Endothelial cell of umbilical vein (primary cell): ENCODE measurements at regions not wholly inside any gene's neighbourhood (a gene's known extent, or its start where the extent isn't known, plus 50 kb on each side); places are given as distances from the start of the nearest gene placed in this dataset.

ENCODE experiments used
- BruUV-seq: library from RNA; stranded (reverse); fragments of 400-500 nt; replicated peaks from 2 replicates; lab custom pipeline; 2021; lab: Mats Ljungman, UMichigan
- CTCF ChIA-PET: fragments of 300-600, 350-600 bp; sonication (Branson Sonifier 250); formaldehyde crosslinking; loops from one replicate; lab custom pipeline; 2021; ENCODE audit warnings: antibody characterized with exemption, inconsistent platforms; lab: Charles Lee
- POLR2A ChIA-PET: fragments of 300-600, 350-600 bp; sonication (Branson Sonifier 250); formaldehyde crosslinking; loops from one replicate; lab custom pipeline; 2021; ENCODE audit warnings: antibody characterized with exemption, inconsistent platforms; lab: Charles Lee
- DNase-seq: peaks from one replicate; pipeline ENCODE4 v3.0.0-alpha.2; 2011; ENCODE audit warnings: low read depth, low spot score
- FAIRE-seq: peaks from 2 replicates; lab custom pipeline; 2011; peaks lifted over from hg19 to GRCh38; lab: Jason Lieb, UNC
- H2AFZ ChIP-seq: 2 replicates; pipeline ENCODE4 v1.6.0; 2012; ENCODE audit warnings: low read depth, low read length, control low read depth, inconsistent platforms
- H3K27ac ChIP-seq: 2 replicates; pipeline ENCODE4 v1.5.1; 2011; ENCODE audit warnings: low read depth, mild to moderate bottlenecking, control low read depth, low read length, moderate library complexity; ENCODE audit not compliant: insufficient read depth
- H3K27me3 ChIP-seq, 2 experiments: 2 replicates each; pipeline versions ENCODE4 v1.6.0 to v1.6.1; 2011; ENCODE audit warnings: low read length in 2 of 2, mixed read lengths in 1 of 2; ENCODE audit not compliant: control insufficient read depth in 2 of 2, insufficient read depth in 2 of 2
- H3K36me3 ChIP-seq, 2 experiments: 2 replicates in 1 of 2; 3 replicates in 1 of 2; pipeline ENCODE4 v1.5.1; 2011; ENCODE audit warnings: low read length in 2 of 2, mild to moderate bottlenecking in 1 of 2, moderate library complexity in 1 of 2; ENCODE audit not compliant: control insufficient read depth in 2 of 2, insufficient read depth in 2 of 2; ENCODE audit errors: extremely low read depth in 1 of 2
- H3K4me1 ChIP-seq: 3 replicates; pipeline ENCODE4 v1.5.1; 2011; ENCODE audit warnings: mild to moderate bottlenecking, low read length; ENCODE audit not compliant: control insufficient read depth, insufficient read depth; ENCODE audit errors: extremely low read depth
- H3K4me2 ChIP-seq: 2 replicates; pipeline ENCODE4 v1.6.1; 2011; ENCODE audit warnings: low read length, control low read depth, mixed read lengths; ENCODE audit not compliant: insufficient read depth
- H3K4me3 ChIP-seq, 3 experiments: fragments of 200-600 bp in 1 of 3; sonication (generic), shearing (Covaris generic) in 1 of 3; replicated peaks in 1 of 3; 2 replicates each; pipeline ENCODE4 v1.5.1; 2011 to 2016; ENCODE audit warnings: control low read depth in 3 of 3, low read length in 3 of 3, mild to moderate bottlenecking in 2 of 3, inconsistent platforms in 1 of 3, low read depth in 1 of 3, moderate library complexity in 1 of 3; ENCODE audit not compliant: insufficient read depth in 1 of 3
- H3K79me2 ChIP-seq: 2 replicates; pipeline ENCODE4 v1.6.0; 2012; ENCODE audit warnings: low read length, inconsistent platforms; ENCODE audit not compliant: control insufficient read depth, insufficient read depth
- H3K9ac ChIP-seq: replicated peaks from 2 replicates; pipeline ENCODE3; 2011; ENCODE audit warnings: low read length, control low read depth; ENCODE audit not compliant: insufficient read depth; ENCODE audit errors: extremely low read depth
- H3K9me1 ChIP-seq: replicated peaks from 3 replicates; pipeline ENCODE4 v1.6.0; 2011; ENCODE audit warnings: mild to moderate bottlenecking, low read length; ENCODE audit not compliant: control insufficient read depth, insufficient read depth; ENCODE audit errors: extremely low read depth
- H3K9me3 ChIP-seq: replicated peaks from 2 replicates; pipeline ENCODE4 v1.5.1; 2012; ENCODE audit warnings: low read length, inconsistent platforms; ENCODE audit not compliant: control insufficient read depth, insufficient read depth
- H4K20me1 ChIP-seq: replicated peaks from 2 replicates; pipeline ENCODE3; 2011; ENCODE audit warnings: mild to moderate bottlenecking, low read length; ENCODE audit not compliant: control insufficient read depth, insufficient read depth; ENCODE audit errors: extremely low read depth
- EZH2 ChIP-seq: IDR thresholded peaks from 2 replicates; pipeline ENCODE4 v1.6.1; 2012; ENCODE audit warnings: borderline replicate concordance, low read depth, mild to moderate bottlenecking, moderate library complexity, low read length, inconsistent platforms; ENCODE audit not compliant: severe bottlenecking
- FOS ChIP-seq: IDR thresholded peaks from 2 replicates; pipeline ENCODE4 v1.6.1; 2011; ENCODE audit warnings: mild to moderate bottlenecking, low read length, moderate library complexity, borderline replicate concordance; ENCODE audit not compliant: insufficient read depth
- GATA2 ChIP-seq: IDR thresholded peaks from 2 replicates; pipeline ENCODE4 v1.7.0; 2011; ENCODE audit warnings: low read depth, mild to moderate bottlenecking, moderate library complexity, mixed read lengths, low read length; ENCODE audit not compliant: insufficient read length, insufficient read depth
- JUN ChIP-seq: IDR thresholded peaks from 2 replicates; pipeline ENCODE4 v1.6.1; 2011; ENCODE audit warnings: borderline replicate concordance, low read depth; ENCODE audit not compliant: insufficient read length, insufficient read depth
- MAX ChIP-seq: IDR thresholded peaks from 2 replicates; pipeline ENCODE4 v1.6.1; 2011; ENCODE audit not compliant: insufficient read depth, insufficient read length
- MYC ChIP-seq: IDR thresholded peaks from one replicate; pipeline ENCODE4 v1.6.1; 2011; ENCODE audit warnings: mild to moderate bottlenecking, low read depth, low read length
- POLR2A ChIP-seq: IDR thresholded peaks from 2 replicates; pipeline ENCODE4 v1.6.1; 2012; ENCODE audit warnings: low read depth, mild to moderate bottlenecking, control low read depth, low read length
- POLR2AphosphoS5 ChIP-seq: IDR thresholded peaks from 2 replicates; pipeline ENCODE4 v1.6.1; 2012; ENCODE audit warnings: low read depth, mild to moderate bottlenecking, control low read depth, low read length, moderate library complexity; ENCODE audit not compliant: insufficient read depth
- dilution Hi-C: fragments of 300-500 bp; cut with MboI; formaldehyde crosslinking; loops from one replicate; pipeline ENCODE4 v1.15.0; 2019; ENCODE audit warnings: low sequenced_read_pairs; ENCODE audit not compliant: extremely low pct_ligation_motif_present
- intact Hi-C: fragments of 100-400 bp; cut with micrococcal nuclease; formaldehyde crosslinking; loops from one replicate; pipeline ENCODE4 v1.10.0; 2022
- TF ChIP-seq, protein P1 (sequence below), 2 donors: IDR thresholded peaks; 1 replicate in 1 of 2; 2 replicates in 1 of 2; pipeline ENCODE4 v1.5.1; 2011; ENCODE audit warnings: low read length in 2 of 2, mild to moderate bottlenecking in 2 of 2, moderate library complexity in 2 of 2, control low read depth in 1 of 2, inconsistent platforms in 1 of 2, low read depth in 1 of 2; ENCODE audit not compliant: insufficient read depth in 1 of 2; ENCODE audit errors: extremely low read depth in 1 of 2

DNA sequence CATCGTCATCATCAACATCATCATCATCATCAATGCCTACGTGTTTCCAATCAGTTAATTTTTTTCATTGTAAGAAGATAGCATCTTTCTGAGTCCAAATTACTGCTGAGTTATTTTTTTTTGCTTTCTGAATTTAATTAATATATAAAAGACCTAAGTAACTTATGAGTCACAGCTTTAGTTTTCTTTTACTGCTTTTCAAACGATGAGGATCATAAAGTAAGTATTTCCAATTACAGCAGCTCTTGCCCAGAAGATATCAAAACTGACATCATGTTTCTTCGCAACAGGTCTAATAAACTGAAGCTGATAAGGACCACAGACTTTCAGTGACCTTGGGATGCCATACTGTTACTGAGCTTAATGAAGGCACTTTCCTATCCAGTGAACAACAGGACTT is 442.2 kb downstream of the DSEL start:
- Histone ChIP-seq H3K36me3 (no peaks in the 10 kb centered on the region), H3K27me3 (no peaks in the 10 kb centered on the region), H3K79me2 (no peaks in the 10 kb centered on the region), H3K4me1 (no peaks in the 10 kb centered on the region), H3K4me3 (no peak overlapping the region), H3K9me1 (no peaks in the 10 kb centered on the region), H3K4me2 (no peak overlapping the region), H3K27ac (no peak overlapping the region), H3K9ac (no peak overlapping the region), H4K20me1 (no peaks in the 10 kb centered on the region), H3K9me3 (no peaks in the 10 kb centered on the region), H2AFZ (no peak overlapping the region)
- ChIA-PET CTCF (interaction anchor here (0.9 to 1.5 kb wide), 2 partner anchors 10 to 30 kb away, joined by 4 to 5 read pairs; no protein-coding TSS in a partner anchor), POLR2A (no interaction called here)
- FAIRE-seq (no peak), DNase-seq (no peak)
- dilution Hi-C loops = no loop called here
- intact Hi-C loops = no loop called here
- no peak for TF ChIP-seq POLR2A
- no peak for TF ChIP-seq MAX
- TF ChIP-seq, protein P1, sequence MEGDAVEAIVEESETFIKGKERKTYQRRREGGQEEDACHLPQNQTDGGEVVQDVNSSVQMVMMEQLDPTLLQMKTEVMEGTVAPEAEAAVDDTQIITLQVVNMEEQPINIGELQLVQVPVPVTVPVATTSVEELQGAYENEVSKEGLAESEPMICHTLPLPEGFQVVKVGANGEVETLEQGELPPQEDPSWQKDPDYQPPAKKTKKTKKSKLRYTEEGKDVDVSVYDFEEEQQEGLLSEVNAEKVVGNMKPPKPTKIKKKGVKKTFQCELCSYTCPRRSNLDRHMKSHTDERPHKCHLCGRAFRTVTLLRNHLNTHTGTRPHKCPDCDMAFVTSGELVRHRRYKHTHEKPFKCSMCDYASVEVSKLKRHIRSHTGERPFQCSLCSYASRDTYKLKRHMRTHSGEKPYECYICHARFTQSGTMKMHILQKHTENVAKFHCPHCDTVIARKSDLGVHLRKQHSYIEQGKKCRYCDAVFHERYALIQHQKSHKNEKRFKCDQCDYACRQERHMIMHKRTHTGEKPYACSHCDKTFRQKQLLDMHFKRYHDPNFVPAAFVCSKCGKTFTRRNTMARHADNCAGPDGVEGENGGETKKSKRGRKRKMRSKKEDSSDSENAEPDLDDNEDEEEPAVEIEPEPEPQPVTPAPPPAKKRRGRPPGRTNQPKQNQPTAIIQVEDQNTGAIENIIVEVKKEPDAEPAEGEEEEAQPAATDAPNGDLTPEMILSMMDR (IDR thresholded peaks at IDR 0.05; ENCODE audit: extremely low read depth in 1 of 2, insufficient read depth in 1 of 2, low read depth in 1 of 2, low read length in 2 of 2) = no peak
- no peak for TF ChIP-seq POLR2AphosphoS5
- TF ChIP-seq FOS = no peak
- TF ChIP-seq JUN = no peak
- TF ChIP-seq MYC = no peak
- no peak for TF ChIP-seq GATA2
- TF ChIP-seq EZH2 = no peak
- BruUV-seq = no TSS peak
